Right atrium auricular region (tissue), 2 donors: ENCODE measurements at regions not wholly inside any gene's neighbourhood (a gene's known extent, or its start where the extent isn't known, plus 50 kb on each side); places are given as distances from the start of the nearest gene placed in this dataset.

ENCODE experiments used
- DNase-seq: peaks from one replicate; pipeline ENCODE4 v3.0.0-alpha.2; 2019; ENCODE audit warnings: low spot score
- H3K27ac ChIP-seq, 2 donors: fragments of 200-600 bp; sonication (generic); 1 replicate in 1 of 2; 2 replicates in 1 of 2; pipeline ENCODE4 v1.5.1; 2016 to 2019
- H3K27me3 ChIP-seq, 2 donors: fragments of 200-600 bp; sonication (generic); one replicate each; pipeline versions ENCODE4 v1.5.1 to v1.6.0; 2017 to 2019
- H3K36me3 ChIP-seq: fragments of 200-600 bp; sonication (generic); one replicate; pipeline ENCODE4 v1.5.1; 2016
- H3K4me1 ChIP-seq, 2 donors: fragments of 200-600 bp; sonication (generic); one replicate each; pipeline versions ENCODE4 v1.5.1 to v1.6.0; 2017 to 2019
- H3K4me3 ChIP-seq, 2 donors: fragments of 200-600 bp; sonication (generic); 1 replicate in 1 of 2; 2 replicates in 1 of 2; pipeline ENCODE4 v1.5.1; 2017 to 2019; ENCODE audit warnings: mild to moderate bottlenecking in 1 of 2, moderate library complexity in 1 of 2
- H3K9me3 ChIP-seq, 2 donors: fragments of 200-600 bp; sonication (generic); one replicate each; pipeline ENCODE4 v1.5.1; 2019
- CTCF ChIP-seq, 2 donors: fragments of 200-600 bp; sonication (generic); IDR thresholded peaks; one replicate each; pipeline ENCODE4 v1.5.1; 2019; ENCODE audit warnings: antibody characterized with exemption in 2 of 2

DNA sequence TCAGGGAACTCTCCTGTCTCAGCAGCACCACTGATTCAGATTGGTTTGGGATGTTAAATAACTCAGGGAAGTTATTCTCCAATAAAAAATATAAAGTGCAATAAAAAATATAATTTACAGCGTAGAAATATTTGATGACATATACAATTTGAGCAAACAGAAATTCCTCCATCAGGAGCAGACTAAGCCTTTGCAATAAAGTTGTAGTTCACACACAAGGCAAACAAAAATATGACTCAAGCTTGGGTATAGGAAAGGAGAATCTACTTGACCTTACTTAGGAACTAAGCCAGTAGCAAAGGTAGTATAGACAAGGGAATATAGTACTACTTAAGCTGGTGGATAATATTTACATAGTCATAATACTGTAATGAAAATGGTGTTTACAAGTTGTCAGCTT, 264.1 kb downstream of the KIF21A start:
- no peaks in the 10 kb centered on the region for H3K9me3 ChIP-seq
- no peaks in the 10 kb centered on the region for H3K4me1 ChIP-seq
- no peak overlapping the region for H3K4me3 ChIP-seq
- no peak for TF ChIP-seq CTCF (IDR thresholded peaks at IDR 0.05)
- H3K27me3 ChIP-seq = no peaks in the 10 kb centered on the region
- DNase-seq = no peak
- no peak overlapping the region for H3K27ac ChIP-seq
- H3K36me3 ChIP-seq = no peaks in the 10 kb centered on the region

DNA sequence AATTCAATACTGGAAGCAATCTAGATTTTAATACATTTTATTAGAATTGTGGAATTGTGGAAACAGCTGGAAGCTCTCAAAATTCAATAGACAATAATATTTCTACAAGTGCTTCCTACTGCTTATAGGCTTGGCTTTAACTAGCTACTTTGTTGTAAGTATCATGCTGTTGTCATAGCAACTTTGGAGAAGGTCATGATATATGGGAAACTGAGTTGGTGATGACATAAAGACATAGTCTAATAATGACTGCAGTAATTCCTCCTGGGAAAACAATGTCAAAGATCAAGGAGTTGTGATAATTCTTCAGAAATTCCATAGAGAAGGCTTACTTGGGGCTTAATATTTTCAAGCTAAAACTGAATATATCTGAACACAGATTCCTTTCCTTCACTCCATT, 266.6 kb downstream of the KIF21A start:
- no peak for DNase-seq
- TF ChIP-seq CTCF (IDR thresholded peaks at IDR 0.05) = no peak
- Histone ChIP-seq H3K27me3 (no peaks in the 10 kb centered on the region), H3K36me3 (no peaks in the 10 kb centered on the region), H3K27ac (no peak overlapping the region), H3K4me3 (no peak overlapping the region), H3K9me3 (no peaks in the 10 kb centered on the region), H3K4me1 (no peaks in the 10 kb centered on the region)

GRCh38 chr12:39173726-39174125, 268.3 kb upstream of the CPNE8 start:
- Histone ChIP-seq H3K27ac (no peak overlapping the region), H3K4me3 (no peak overlapping the region), H3K36me3 (no peaks in the 10 kb centered on the region), H3K9me3 (no peaks in the 10 kb centered on the region), H3K27me3 (no peaks in the 10 kb centered on the region), H3K4me1 (no peaks in the 10 kb centered on the region)
- TF ChIP-seq CTCF (IDR thresholded peaks at IDR 0.05) = no peak
- DNase-seq = no peak

- no peak for TF ChIP-seq CTCF (IDR thresholded peaks at IDR 0.05)
- H3K36me3 ChIP-seq = no peaks in the 10 kb centered on the region
- H3K27ac ChIP-seq = no peak overlapping the region
- H3K4me1 ChIP-seq = no peaks in the 10 kb centered on the region
- DNase-seq = no peak
- H3K4me3 ChIP-seq = no peak overlapping the region
- no peaks in the 10 kb centered on the region for H3K9me3 ChIP-seq
- H3K27me3 ChIP-seq = no peaks in the 10 kb centered on the region
Observed at GRCh38 chr12:39165338-39165737, 259.9 kb upstream of the CPNE8 start.

- H3K36me3 ChIP-seq = no peaks in the 10 kb centered on the region
- no peak overlapping the region for H3K27ac ChIP-seq
- no peak overlapping the region for H3K4me3 ChIP-seq
- H3K4me1 ChIP-seq = no peaks in the 10 kb centered on the region
- H3K27me3 ChIP-seq = no peaks in the 10 kb centered on the region
- no peak for DNase-seq
- no peaks in the 10 kb centered on the region for H3K9me3 ChIP-seq
- TF ChIP-seq CTCF (IDR thresholded peaks at IDR 0.05) = no peak
Observed at GRCh38 chr12:39161465-39162085, 256.2 kb upstream of the CPNE8 start.

DNA sequence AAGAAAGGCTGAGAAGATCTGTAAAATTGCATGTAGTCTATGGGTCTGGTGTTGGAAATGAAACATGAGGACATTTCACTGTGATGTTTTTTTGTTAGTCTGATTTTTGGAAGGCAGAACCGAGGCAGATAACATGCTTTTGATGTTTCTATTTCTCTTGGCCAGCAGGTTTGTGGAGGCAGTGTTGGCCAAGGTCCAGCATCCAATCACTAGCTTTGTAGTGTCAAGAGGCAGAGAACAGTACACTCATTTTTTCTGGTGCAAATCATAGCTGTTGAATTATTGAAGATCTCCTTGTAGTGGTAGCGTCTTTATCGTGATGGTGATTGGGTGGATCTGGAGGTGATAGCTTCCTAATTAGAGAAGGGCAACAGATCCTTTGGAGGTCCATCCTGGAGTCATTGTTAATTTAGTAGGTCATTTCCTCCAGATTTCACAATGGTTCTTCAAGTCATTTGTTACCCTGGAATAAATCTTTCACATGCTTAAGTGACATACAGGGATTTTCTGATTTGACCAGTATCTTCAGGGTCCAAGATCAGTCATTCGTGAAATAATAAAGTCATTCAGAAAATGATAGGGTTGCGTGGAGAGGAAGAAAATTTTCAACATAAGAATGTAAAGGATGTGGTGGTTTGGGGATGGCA, 252.4 kb upstream of the CPNE8 start:
- no peak for DNase-seq
- Histone ChIP-seq H3K9me3 (no peaks in the 10 kb centered on the region), H3K27ac (no peak overlapping the region), H3K27me3 (no peaks in the 10 kb centered on the region), H3K4me3 (no peak overlapping the region), H3K36me3 (no peaks in the 10 kb centered on the region), H3K4me1 (no peaks in the 10 kb centered on the region)
- no peak for TF ChIP-seq CTCF (IDR thresholded peaks at IDR 0.05)
